ENCODE measurements at regions not wholly inside any gene's neighbourhood (a gene's known extent, or its start where the extent isn't known, plus 50 kb on each side); places are given as distances from the start of the nearest gene placed in this dataset.

GRCh38 chr2:172279214-172279613 lies 148.2 kb upstream of the ITGA6 start:
- no peak for ATAC-seq
- POLR2A ChIA-PET = no interaction called here
- peak overlapping the region; percentile 37 for H2AFZ ChIP-seq (ENCODE audit: low read depth, low read length, poor library complexity, severe bottlenecking)

More at GRCh38 chr2:172279214-172279613, 148.2 kb upstream of the ITGA6 start:
- no peaks in the 10 kb centered on the region for H3K9me2 ChIP-seq (ENCODE audit: insufficient read depth)
- no peaks in the 10 kb centered on the region for H3K4me1 ChIP-seq (ENCODE audit: control insufficient read depth in 1 of 2, insufficient read depth in 2 of 2, low read length in 2 of 2)
- no peak overlapping the region for H3K4me3 ChIP-seq (replicated peaks in 1 of 2; ENCODE audit: low read depth in 1 of 2, low read length in 2 of 2)
- DNase-seq (ENCODE audit: low read depth, low spot score) = no peak
- CTCF ChIA-PET = interaction anchor here (0.7 kb wide), 2 partner anchors 99 to 182 kb away, joined by 3 read pairs; no protein-coding TSS in a partner anchor
- H3K27me3 ChIP-seq (ENCODE audit: insufficient read depth, low read length) = no peaks in the 10 kb centered on the region
- no TSS peak for BruUV-seq (replicated peaks)
- H3K4me2 ChIP-seq (ENCODE audit: low read length) = no peak overlapping the region
- no peaks in the 10 kb centered on the region for H3K79me2 ChIP-seq (ENCODE audit: insufficient read depth, low read length)
- H3K27ac ChIP-seq (ENCODE audit: low read depth, low read length) = no peak overlapping the region
- H3K9me3 ChIP-seq (ENCODE audit: control insufficient read depth in 1 of 2, insufficient read depth in 1 of 2, low read depth in 1 of 2, low read length in 2 of 2) = 0 out of 4 replicates have a peak, but pooled peaks cover 0 to 3% of the 10 kb centered on the region in 2 experiments
- RAD21 ChIA-PET (ENCODE audit: low non-redundant PET in 1 of 2, low total read pairs in 2 of 2, uncharacterized antibody in 2 of 2, unreplicated experiment in 2 of 2) = no interaction called here
- no peak overlapping the region for H3K9ac ChIP-seq (ENCODE audit: low read length)
- no peaks in the 10 kb centered on the region for H4K20me1 ChIP-seq (ENCODE audit: insufficient read depth)
- TF ChIP-seq, protein P1, sequence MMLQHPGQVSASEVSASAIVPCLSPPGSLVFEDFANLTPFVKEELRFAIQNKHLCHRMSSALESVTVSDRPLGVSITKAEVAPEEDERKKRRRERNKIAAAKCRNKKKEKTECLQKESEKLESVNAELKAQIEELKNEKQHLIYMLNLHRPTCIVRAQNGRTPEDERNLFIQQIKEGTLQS (IDR thresholded peaks at IDR 0.05) = no peak
- TF ChIP-seq EZH2phosphoT487 (IDR thresholded peaks at IDR 0.05; ENCODE audit: borderline replicate concordance) (no peak), EGR1 (IDR thresholded peaks at IDR 0.05; ENCODE audit: low read depth) (no peak), ZNF274 (IDR thresholded peaks at IDR 0.05; ENCODE audit: low read depth, low read length) (no peak), REST (IDR thresholded peaks at IDR 0.05; ENCODE audit: low read depth) (no peak), MAX (IDR thresholded peaks at IDR 0.05) (no peak)
- TF ChIP-seq, protein P2, sequence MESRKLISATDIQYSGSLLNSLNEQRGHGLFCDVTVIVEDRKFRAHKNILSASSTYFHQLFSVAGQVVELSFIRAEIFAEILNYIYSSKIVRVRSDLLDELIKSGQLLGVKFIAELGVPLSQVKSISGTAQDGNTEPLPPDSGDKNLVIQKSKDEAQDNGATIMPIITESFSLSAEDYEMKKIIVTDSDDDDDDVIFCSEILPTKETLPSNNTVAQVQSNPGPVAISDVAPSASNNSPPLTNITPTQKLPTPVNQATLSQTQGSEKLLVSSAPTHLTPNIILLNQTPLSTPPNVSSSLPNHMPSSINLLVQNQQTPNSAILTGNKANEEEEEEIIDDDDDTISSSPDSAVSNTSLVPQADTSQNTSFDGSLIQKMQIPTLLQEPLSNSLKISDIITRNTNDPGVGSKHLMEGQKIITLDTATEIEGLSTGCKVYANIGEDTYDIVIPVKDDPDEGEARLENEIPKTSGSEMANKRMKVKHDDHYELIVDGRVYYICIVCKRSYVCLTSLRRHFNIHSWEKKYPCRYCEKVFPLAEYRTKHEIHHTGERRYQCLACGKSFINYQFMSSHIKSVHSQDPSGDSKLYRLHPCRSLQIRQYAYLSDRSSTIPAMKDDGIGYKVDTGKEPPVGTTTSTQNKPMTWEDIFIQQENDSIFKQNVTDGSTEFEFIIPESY (IDR thresholded peaks at IDR 0.05; ENCODE audit: extremely low read depth, insufficient replicate concordance, low read length) = no peak
- H3K36me3 ChIP-seq (ENCODE audit: control insufficient read depth in 1 of 2, insufficient read depth in 2 of 2, low read length in 2 of 2) = no peaks in the 10 kb centered on the region
- intact Hi-C loops (cut with micrococcal nuclease) = no loop called here

Data from HCT116 (cell line).